Ecto neural progenitor cell (in vitro differentiated cells): ENCODE measurements at regions not wholly inside any gene's neighbourhood (a gene's known extent, or its start where the extent isn't known, plus 50 kb on each side); places are given as distances from the start of the nearest gene placed in this dataset.

Experiments used
- DNase-seq: peaks from one replicate; pipeline ENCODE4 v3.0.0-alpha.2; 2018; ENCODE audit warnings: low spot score

DNA sequence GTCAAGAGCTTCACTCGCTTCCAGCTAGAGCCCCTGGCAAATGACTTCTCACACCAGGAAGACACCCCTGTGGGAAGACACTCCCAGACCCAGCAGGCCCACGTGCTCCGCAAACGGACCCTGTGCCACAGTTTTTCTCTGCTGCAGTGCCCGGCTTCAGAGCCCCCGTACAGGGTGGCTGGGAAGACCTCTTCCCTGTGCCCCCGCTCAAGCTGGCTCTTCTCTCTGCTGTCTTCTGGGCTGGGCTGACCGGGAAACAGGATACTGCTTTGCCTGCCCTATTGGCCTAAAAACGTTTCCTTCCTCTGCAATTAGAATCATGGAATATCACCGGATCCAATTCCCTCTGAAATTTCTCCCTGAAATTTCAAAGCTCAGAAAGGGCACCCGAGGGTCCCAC is 63.7 kb upstream of the CRHR1 start:
- no peak for DNase-seq

DNA sequence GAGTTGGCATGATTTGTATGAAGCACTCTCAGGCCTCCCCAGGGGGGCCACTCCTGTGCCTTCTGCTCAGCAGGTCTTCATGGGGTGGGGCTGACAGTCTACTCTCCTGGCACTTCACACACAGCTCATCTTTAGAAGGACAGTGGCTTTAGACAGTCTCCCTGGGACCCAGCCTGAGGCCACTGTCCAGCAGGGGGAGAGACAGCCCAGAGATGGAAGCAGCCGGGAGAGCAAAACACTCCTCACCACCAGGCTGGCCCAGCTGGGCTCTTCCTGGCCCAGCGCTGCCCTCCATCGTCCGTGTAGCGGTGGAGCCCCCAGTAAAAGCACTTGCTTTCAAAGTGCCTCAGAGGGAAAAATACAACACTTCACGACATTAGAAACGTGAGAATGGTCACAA is 62.0 kb upstream of the CRHR1 start:
- DNase-seq = peak; percentile 82

DNA sequence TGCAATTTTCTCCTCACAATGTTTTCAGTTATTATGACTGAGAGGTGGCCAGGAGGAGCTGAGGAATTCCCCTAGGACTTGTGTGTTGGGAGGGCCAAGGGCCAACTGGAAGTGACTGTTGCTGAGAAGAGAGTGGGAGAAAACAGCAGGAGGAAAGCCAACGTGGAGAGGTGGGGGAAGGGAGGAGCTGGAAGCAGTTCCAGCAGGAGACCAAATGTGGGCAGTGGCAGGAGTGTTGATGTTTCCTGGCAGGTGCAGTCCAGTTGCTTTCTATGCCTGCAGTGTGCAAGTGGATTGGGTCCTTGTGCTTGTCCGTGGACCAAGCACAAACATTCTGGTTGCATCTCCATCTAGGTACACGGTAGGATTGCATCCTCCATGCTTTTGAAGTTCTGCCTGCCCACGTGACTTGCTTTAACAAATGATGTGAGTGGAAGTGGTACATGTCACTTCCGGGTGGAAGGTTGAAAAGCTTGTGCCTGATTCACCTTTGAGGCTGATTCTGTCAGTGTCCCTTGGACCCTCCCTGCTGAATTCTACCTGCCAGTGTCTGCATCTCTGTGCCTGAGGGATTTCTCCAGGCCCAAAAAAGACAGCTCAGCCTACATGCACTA is 54.7 kb upstream of the CRHR1 start:
- DNase-seq = no peak

DNA sequence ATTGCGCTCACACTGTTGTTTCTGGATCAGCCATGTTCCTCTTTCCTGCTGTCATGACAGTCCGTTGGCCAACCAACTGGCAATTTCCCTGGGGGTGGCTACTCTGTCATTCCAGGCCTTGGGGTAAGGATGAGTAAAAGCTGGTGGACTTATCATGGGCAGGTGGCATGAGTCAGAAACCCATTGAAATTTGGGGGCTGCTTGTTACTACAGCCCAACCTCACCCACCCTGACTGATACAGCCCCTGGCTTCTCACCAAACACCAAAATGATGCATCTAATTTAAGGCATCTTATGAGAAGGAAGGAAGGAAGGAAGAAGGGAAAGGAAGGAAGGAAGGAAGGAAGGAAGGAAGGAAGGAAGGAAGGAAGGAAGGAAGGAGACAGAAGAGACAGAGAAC is 53.9 kb upstream of the CRHR1 start:
- DNase-seq = no peak

DNA sequence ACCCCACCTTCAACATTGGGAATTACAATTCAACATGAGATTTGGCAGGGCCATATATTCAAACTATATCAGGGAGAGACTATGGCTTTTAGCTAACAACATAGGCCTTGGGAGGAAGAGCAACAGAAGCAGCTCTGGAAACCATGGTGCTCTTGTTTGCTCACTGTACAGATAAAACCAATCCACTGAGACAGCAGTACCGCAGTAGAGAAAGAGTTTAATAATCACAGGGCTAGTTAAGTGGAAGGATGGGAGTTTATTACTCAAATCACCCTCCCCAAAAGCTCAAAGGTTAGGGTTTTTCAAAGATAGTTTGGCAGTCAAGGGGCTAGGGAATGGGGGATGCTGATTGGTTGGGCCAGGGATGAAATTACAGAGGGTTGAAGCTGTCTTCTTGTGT is 52.7 kb upstream of the CRHR1 start:
- no peak for DNase-seq

DNA sequence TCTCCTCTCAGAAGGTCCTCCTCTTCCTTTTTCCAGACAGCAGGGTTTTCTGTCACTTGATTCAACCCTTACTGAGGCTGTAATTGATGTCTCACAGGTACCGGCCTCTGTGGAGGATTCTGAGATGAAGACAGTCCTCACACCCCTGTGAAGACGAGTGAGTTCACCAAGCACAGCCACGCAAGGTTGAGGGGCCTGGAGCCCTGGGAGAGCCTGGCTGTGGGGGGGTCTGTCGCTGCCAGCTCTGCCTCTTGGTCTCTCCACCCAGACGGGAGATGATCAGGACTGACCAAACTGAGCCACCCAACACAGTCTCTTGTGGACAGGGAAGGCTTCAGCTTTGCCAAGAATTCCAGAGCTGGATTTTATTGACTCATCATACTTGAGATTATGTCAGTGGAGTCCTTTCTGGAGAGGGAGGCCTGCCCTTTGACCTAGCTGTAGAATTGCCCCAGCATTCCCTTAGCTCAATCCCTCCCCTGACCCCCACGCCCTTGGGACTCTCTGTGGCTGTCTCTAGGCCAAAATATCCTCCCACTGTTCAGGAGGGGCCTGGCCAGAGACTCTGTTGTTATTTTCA is 51.1 kb upstream of the CRHR1 start:
- DNase-seq = peak; percentile 47

DNA sequence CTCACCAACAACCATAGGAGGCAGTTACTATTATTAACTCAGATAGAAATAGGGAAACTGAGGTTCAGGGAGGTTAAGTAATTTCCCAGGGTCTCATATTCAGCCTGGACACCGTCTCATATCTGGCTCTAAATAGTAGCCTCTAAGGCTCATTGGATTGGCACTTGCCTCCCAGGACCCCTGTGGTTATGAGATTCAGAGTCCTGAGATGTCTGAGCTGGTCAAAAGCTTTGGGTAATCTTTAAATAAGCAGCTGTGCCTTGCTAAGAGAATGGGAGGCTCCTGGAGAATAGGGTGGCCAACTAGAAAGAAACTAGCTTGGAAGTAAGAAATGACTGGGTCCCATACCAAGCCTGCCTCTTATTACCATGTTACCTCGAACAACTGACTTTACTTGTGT is 50.3 kb upstream of the CRHR1 start:
- DNase-seq = no peak
